ENCODE measurements at regions not wholly inside any gene's neighbourhood (a gene's known extent, or its start where the extent isn't known, plus 50 kb on each side); places are given as distances from the start of the nearest gene placed in this dataset.
A peak's percentile ranks its signal among the peaks of the same experiment; 100 is the strongest.

GRCh38 chr7:25864943-25865751 is 286.9 kb upstream of the NFE2L3 start:
- intact Hi-C loops (cut with DNase I): no loop called here
- peak in 2 of 5 donors; percentile 30 to 48 for DNase-seq
- no peaks in the 10 kb centered on the region for H3K9me3 ChIP-seq (ENCODE audit: control insufficient read depth in 2 of 3, insufficient read depth in 1 of 3, low read length in 3 of 3)
- no peak overlapping the region for H3K4me3 ChIP-seq (ENCODE audit: low read length in 3 of 3)
- no peaks in the 10 kb centered on the region for H3K36me3 ChIP-seq (ENCODE audit: control insufficient read depth in 2 of 3, insufficient read depth in 3 of 3, low read length in 3 of 3)
- H3K4me1 ChIP-seq (ENCODE audit: control insufficient read depth in 2 of 3, insufficient read depth in 2 of 3, low read depth in 1 of 3, low read length in 3 of 3): peaks cover 0 to 9% (median 0%) of the 10 kb centered on the region in 3 donors
- FAIRE-seq: peak; percentile 85
- no peak overlapping the region for H3K27ac ChIP-seq (ENCODE audit: low read depth in 2 of 2, low read length in 2 of 2)
- TF ChIP-seq CTCF (IDR thresholded peaks at IDR 0.05; ENCODE audit: borderline replicate concordance, extremely low read depth, insufficient read depth): no peak
- H3K9ac ChIP-seq (ENCODE audit: low read length in 3 of 3): no peak overlapping the region
- H3K27me3 ChIP-seq (ENCODE audit: control insufficient read depth, insufficient read depth, low read length): peaks cover 80% of the 10 kb centered on the region

- Histone ChIP-seq H3K9ac (ENCODE audit: low read length in 3 of 3) (no peak overlapping the region), H3K4me3 (ENCODE audit: low read length in 3 of 3) (no peak overlapping the region), H3K27ac (ENCODE audit: low read depth in 2 of 2, low read length in 2 of 2) (no peak overlapping the region), H3K27me3 (ENCODE audit: control insufficient read depth, insufficient read depth, low read length) (peaks cover 63% of the 10 kb centered on the region), H3K36me3 (ENCODE audit: control insufficient read depth in 2 of 3, insufficient read depth in 3 of 3, low read length in 3 of 3) (no peaks in the 10 kb centered on the region), H3K4me1 (ENCODE audit: control insufficient read depth in 2 of 3, insufficient read depth in 2 of 3, low read depth in 1 of 3, low read length in 3 of 3) (no peaks in the 10 kb centered on the region), H3K9me3 (ENCODE audit: control insufficient read depth in 2 of 3, insufficient read depth in 1 of 3, low read length in 3 of 3) (no peaks in the 10 kb centered on the region)
- intact Hi-C loops (cut with DNase I): no loop called here
- FAIRE-seq (no peak), DNase-seq (no peak)
- no peak for TF ChIP-seq CTCF (IDR thresholded peaks at IDR 0.05; ENCODE audit: borderline replicate concordance, extremely low read depth, insufficient read depth)
Observed at GRCh38 chr7:25868509-25868908, 283.5 kb upstream of the NFE2L3 start.

- Histone ChIP-seq H3K4me3 (ENCODE audit: low read length in 3 of 3) (no peak overlapping the region), H3K9me3 (ENCODE audit: control insufficient read depth in 2 of 3, insufficient read depth in 1 of 3, low read length in 3 of 3) (no peaks in the 10 kb centered on the region), H3K27me3 (ENCODE audit: control insufficient read depth, insufficient read depth, low read length) (peaks cover 42% of the 10 kb centered on the region), H3K27ac (ENCODE audit: low read depth in 2 of 2, low read length in 2 of 2) (no peak overlapping the region), H3K36me3 (ENCODE audit: control insufficient read depth in 2 of 3, insufficient read depth in 3 of 3, low read length in 3 of 3) (no peaks in the 10 kb centered on the region), H3K4me1 (ENCODE audit: control insufficient read depth in 2 of 3, insufficient read depth in 2 of 3, low read depth in 1 of 3, low read length in 3 of 3) (no peaks in the 10 kb centered on the region), H3K9ac (ENCODE audit: low read length in 3 of 3) (no peak overlapping the region)
- no peak for DNase-seq
- intact Hi-C loops (cut with DNase I): no loop called here
- TF ChIP-seq CTCF (IDR thresholded peaks at IDR 0.05; ENCODE audit: borderline replicate concordance, extremely low read depth, insufficient read depth): no peak
- FAIRE-seq: no peak
Observed at GRCh38 chr7:25870574-25870973, 281.4 kb upstream of the NFE2L3 start.

All from kidney (tissue), 13 donors.